ENCODE measurements at regions not wholly inside any gene's neighbourhood (a gene's known extent, or its start where the extent isn't known, plus 50 kb on each side); places are given as distances from the start of the nearest gene placed in this dataset.

DNA sequence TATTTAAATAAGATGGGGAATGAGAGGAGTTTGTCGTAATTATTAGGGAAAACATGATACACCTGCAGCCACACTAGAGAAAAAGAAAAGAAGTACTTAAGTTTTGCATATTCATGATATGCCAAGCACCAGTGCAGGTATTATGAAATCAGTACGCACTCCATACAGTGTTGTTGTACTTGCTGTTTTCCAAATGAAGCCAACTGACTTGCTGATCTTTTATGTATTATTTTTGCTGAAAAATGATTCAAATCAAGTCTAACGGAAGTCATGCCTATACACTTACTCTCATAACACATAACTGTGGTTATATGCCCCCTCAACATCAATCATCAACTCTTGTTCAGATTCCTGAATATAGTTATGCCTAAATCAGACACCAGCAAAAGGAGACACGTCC, 584.9 kb upstream of the EYS start:
- H3K9me3 ChIP-seq: no peaks in the 10 kb centered on the region
- WGBS (ENCODE audit: missing lambda C conversion rate): 61% methylated on average over 4 of the region's 4 CpGs
- no peak overlapping the region for H3K4me3 ChIP-seq
- ChIA-PET POLR2A (no interaction called here), CTCF (no interaction called here)
- no peak for DNase-seq (ENCODE audit: low read depth in 1 of 2, low spot score in 1 of 2)
- H3K4me2 ChIP-seq: no peak overlapping the region
- TF ChIP-seq, protein P1, sequence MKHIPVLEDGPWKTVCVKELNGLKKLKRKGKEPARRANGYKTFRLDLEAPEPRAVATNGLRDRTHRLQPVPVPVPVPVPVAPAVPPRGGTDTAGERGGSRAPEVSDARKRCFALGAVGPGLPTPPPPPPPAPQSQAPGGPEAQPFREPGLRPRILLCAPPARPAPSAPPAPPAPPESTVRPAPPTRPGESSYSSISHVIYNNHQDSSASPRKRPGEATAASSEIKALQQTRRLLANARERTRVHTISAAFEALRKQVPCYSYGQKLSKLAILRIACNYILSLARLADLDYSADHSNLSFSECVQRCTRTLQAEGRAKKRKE (CRISPR knock-in tag; IDR thresholded peaks at IDR 0.05; ENCODE audit: low read depth): no peak
- no peak for TF ChIP-seq HOXB5 (CRISPR knock-in tag; IDR thresholded peaks at IDR 0.05)
- TF ChIP-seq ZC3H11A (IDR thresholded peaks at IDR 0.05): no peak
- no peak for TF ChIP-seq MAFK (IDR thresholded peaks at IDR 0.05; ENCODE audit: partially characterized antibody)
- no peak for TF ChIP-seq POLR2AphosphoS2 (conservative IDR thresholded peaks at IDR 0.05; ENCODE audit: low read length)
- no peak for TF ChIP-seq POLR2A (IDR thresholded peaks at IDR 0.05; ENCODE audit: low read length)
- TF ChIP-seq, protein P2, sequence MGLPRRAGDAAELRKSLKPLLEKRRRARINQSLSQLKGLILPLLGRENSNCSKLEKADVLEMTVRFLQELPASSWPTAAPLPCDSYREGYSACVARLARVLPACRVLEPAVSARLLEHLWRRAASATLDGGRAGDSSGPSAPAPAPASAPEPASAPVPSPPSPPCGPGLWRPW (IDR thresholded peaks at IDR 0.05): no peak
- no peak for TF ChIP-seq HEYL (CRISPR knock-in tag; IDR thresholded peaks at IDR 0.05)
- TF ChIP-seq, protein P3, sequence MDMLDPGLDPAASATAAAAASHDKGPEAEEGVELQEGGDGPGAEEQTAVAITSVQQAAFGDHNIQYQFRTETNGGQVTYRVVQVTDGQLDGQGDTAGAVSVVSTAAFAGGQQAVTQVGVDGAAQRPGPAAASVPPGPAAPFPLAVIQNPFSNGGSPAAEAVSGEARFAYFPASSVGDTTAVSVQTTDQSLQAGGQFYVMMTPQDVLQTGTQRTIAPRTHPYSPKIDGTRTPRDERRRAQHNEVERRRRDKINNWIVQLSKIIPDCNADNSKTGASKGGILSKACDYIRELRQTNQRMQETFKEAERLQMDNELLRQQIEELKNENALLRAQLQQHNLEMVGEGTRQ (IDR thresholded peaks at IDR 0.05): no peak
- no peak for TF ChIP-seq FOSB (CRISPR knock-in tag; IDR thresholded peaks at IDR 0.05)
- TF ChIP-seq, protein P4, sequence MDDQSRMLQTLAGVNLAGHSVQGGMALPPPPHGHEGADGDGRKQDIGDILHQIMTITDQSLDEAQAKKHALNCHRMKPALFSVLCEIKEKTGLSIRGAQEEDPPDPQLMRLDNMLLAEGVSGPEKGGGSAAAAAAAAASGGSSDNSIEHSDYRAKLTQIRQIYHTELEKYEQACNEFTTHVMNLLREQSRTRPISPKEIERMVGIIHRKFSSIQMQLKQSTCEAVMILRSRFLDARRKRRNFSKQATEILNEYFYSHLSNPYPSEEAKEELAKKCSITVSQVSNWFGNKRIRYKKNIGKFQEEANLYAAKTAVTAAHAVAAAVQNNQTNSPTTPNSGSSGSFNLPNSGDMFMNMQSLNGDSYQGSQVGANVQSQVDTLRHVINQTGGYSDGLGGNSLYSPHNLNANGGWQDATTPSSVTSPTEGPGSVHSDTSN (IDR thresholded peaks at IDR 0.05): no peak
- TF ChIP-seq KDM5A (IDR thresholded peaks at IDR 0.05): no peak
- TF ChIP-seq, protein P5, sequence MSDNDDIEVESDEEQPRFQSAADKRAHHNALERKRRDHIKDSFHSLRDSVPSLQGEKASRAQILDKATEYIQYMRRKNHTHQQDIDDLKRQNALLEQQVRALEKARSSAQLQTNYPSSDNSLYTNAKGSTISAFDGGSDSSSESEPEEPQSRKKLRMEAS (IDR thresholded peaks at IDR 0.05): no peak
- TF ChIP-seq RAD21 (conservative IDR thresholded peaks at IDR 0.05 in 1 of 2, IDR thresholded peaks at IDR 0.05 in 1 of 2): no peak
- TF ChIP-seq, protein P6, sequence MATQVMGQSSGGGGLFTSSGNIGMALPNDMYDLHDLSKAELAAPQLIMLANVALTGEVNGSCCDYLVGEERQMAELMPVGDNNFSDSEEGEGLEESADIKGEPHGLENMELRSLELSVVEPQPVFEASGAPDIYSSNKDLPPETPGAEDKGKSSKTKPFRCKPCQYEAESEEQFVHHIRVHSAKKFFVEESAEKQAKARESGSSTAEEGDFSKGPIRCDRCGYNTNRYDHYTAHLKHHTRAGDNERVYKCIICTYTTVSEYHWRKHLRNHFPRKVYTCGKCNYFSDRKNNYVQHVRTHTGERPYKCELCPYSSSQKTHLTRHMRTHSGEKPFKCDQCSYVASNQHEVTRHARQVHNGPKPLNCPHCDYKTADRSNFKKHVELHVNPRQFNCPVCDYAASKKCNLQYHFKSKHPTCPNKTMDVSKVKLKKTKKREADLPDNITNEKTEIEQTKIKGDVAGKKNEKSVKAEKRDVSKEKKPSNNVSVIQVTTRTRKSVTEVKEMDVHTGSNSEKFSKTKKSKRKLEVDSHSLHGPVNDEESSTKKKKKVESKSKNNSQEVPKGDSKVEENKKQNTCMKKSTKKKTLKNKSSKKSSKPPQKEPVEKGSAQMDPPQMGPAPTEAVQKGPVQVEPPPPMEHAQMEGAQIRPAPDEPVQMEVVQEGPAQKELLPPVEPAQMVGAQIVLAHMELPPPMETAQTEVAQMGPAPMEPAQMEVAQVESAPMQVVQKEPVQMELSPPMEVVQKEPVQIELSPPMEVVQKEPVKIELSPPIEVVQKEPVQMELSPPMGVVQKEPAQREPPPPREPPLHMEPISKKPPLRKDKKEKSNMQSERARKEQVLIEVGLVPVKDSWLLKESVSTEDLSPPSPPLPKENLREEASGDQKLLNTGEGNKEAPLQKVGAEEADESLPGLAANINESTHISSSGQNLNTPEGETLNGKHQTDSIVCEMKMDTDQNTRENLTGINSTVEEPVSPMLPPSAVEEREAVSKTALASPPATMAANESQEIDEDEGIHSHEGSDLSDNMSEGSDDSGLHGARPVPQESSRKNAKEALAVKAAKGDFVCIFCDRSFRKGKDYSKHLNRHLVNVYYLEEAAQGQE (IDR thresholded peaks at IDR 0.05): no peak
- FAIRE-seq: no peak
- no peaks in the 10 kb centered on the region for H3K4me1 ChIP-seq
- no peak overlapping the region for H3K27ac ChIP-seq
- no peak for ATAC-seq

DNA sequence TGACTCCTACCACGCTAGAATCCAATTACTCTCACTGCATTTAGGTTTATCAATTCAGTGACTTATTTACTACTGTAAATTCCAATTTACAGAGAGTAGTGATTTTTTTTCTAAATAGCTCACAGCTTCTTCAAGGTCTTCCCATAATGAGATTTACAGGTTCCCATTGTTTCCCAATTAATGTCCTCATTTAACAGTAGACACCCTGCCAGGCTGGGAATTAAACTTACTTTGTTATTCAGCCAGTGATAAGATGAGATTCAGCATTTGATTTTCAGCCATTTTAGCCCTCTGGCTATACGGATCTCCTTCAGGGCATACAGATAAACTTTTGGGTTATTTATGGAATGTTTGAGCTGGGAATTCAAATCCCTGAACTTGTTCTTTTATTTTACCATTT, 582.9 kb upstream of the EYS start:
- 61% methylated on average over 2 of the region's 2 CpGs for WGBS (ENCODE audit: missing lambda C conversion rate)
- Histone ChIP-seq H3K27ac (no peak overlapping the region), H3K4me3 (no peak overlapping the region), H3K4me2 (no peak overlapping the region), H3K4me1 (no peaks in the 10 kb centered on the region), H3K9me3 (no peaks in the 10 kb centered on the region)
- ChIA-PET POLR2A (no interaction called here), CTCF (interaction anchor here (0.6 kb wide), 2 partner anchors 18 to 348 kb away, joined by 3 to 6 read pairs; no protein-coding TSS in a partner anchor)
- no peak for FAIRE-seq
- DNase-seq (ENCODE audit: low read depth in 1 of 2, low spot score in 1 of 2): no peak
- ATAC-seq: no peak
- TF ChIP-seq CHD4 (IDR thresholded peaks at IDR 0.05; ENCODE audit: borderline replicate concordance): no peak
- no peak for TF ChIP-seq ZSCAN20 (CRISPR knock-in tag; IDR thresholded peaks at IDR 0.05)
- TF ChIP-seq KDM1A (IDR thresholded peaks at IDR 0.05; ENCODE audit: low read depth): no peak
- TF ChIP-seq FOXS1 (CRISPR knock-in tag; IDR thresholded peaks at IDR 0.05): no peak
- TF ChIP-seq JUN (IDR thresholded peaks at IDR 0.05): no peak
- no peak for TF ChIP-seq SMC3 (IDR thresholded peaks at IDR 0.05)
- no peak for TF ChIP-seq ZFP36 (IDR thresholded peaks at IDR 0.05; ENCODE audit: borderline replicate concordance, partially characterized antibody)
- TF ChIP-seq, protein P7, sequence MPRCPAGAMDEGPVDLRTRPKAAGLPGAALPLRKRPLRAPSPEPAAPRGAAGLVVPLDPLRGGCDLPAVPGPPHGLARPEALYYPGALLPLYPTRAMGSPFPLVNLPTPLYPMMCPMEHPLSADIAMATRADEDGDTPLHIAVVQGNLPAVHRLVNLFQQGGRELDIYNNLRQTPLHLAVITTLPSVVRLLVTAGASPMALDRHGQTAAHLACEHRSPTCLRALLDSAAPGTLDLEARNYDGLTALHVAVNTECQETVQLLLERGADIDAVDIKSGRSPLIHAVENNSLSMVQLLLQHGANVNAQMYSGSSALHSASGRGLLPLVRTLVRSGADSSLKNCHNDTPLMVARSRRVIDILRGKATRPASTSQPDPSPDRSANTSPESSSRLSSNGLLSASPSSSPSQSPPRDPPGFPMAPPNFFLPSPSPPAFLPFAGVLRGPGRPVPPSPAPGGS (IDR thresholded peaks at IDR 0.05): no peak
- no peak for TF ChIP-seq BHLHE40 (IDR thresholded peaks at IDR 0.05; ENCODE audit: low read depth, low read length)
- TF ChIP-seq, protein P6 (IDR thresholded peaks at IDR 0.05): no peak
- TF ChIP-seq SREBF2 (IDR thresholded peaks at IDR 0.05): no peak
- TF ChIP-seq CBX2 (IDR thresholded peaks at IDR 0.05; ENCODE audit: borderline replicate concordance, low read depth): no peak
- TF ChIP-seq MYC (IDR thresholded peaks at IDR 0.05; ENCODE audit: borderline replicate concordance, low read length): no peak
- TF ChIP-seq TP53 (CRISPR knock-in tag; IDR thresholded peaks at IDR 0.05): no peak

All from A549 (cell line).